HG03457 (cell line): ENCODE measurements at regions not wholly inside any gene's neighbourhood (a gene's known extent, or its start where the extent isn't known, plus 50 kb on each side); places are given as distances from the start of the nearest gene placed in this dataset.
"Not testable (repeated sequence)": the region's sequence is repeated elsewhere in the genome, so short reads cannot be mapped to it uniquely, and the experiment has no call there.

Source experiments
- ATAC-seq: cut with Tn5 transposase; IDR thresholded peaks from one replicate; pipeline ENCODE4 v1.9.1; 2021; ENCODE audit warnings: moderate number of reproducible peaks; ENCODE audit not compliant: unreplicated experiment

- ATAC-seq: no peak
Observed at GRCh38 chr7:81839708-81840369, 70.0 kb upstream of the HGF start.

- ATAC-seq: no peak
Observed at GRCh38 chr7:81833401-81833800, 63.6 kb upstream of the HGF start.

GRCh38 chr7:81831883-81832282 is 62.0 kb upstream of the HGF start:
- no peak for ATAC-seq

- not testable (repeated sequence) for ATAC-seq
Observed at GRCh38 chr7:81829511-81829910, 59.7 kb upstream of the HGF start.

GRCh38 chr7:81822811-81823210 is 53.0 kb upstream of the HGF start:
- ATAC-seq: no peak

- no peak for ATAC-seq
Observed at GRCh38 chr7:81819861-81820260, 50.0 kb upstream of the HGF start.
